IMR-90 (cell line): ENCODE measurements at regions not wholly inside any gene's neighbourhood (a gene's known extent, or its start where the extent isn't known, plus 50 kb on each side); places are given as distances from the start of the nearest gene placed in this dataset.

Source experiments
- ATAC-seq: fragments of 200-7000 bp; cut with Tn5 transposase; 2 replicates; pipeline ENCODE4 v1.9.1; 2020; ENCODE audit warnings: low read depth, mild to moderate bottlenecking, moderate library complexity
- BruUV-seq: library from RNA; stranded (reverse); fragments of 400-500 nt; replicated peaks from 2 replicates; lab custom pipeline; 2021; lab: Mats Ljungman, UMichigan
- CTCF ChIA-PET: fragments of 300-600 bp; formaldehyde crosslinking; extraction: SDS; loops from one replicate; lab custom pipeline; 2021; ENCODE audit warnings: antibody characterized with exemption; lab: Yijun Ruan, JAX
- POLR2A ChIA-PET: fragments of 300-600 bp; sonication (Branson Sonifier 250); formaldehyde crosslinking; loops from one replicate; lab custom pipeline; 2022; ENCODE audit warnings: antibody characterized with exemption; ENCODE audit not compliant: unreplicated experiment; lab: Charles Lee
- DNase-seq: peaks from one replicate; pipeline ENCODE4 v3.0.0; 2013
- H2AFZ ChIP-seq: replicated peaks from 2 replicates; pipeline ENCODE3; 2013; ENCODE audit warnings: low read length, mild to moderate bottlenecking; ENCODE audit not compliant: poor library complexity
- H2AK5ac ChIP-seq: 2 replicates; pipeline ENCODE4 v1.6.1; 2013; ENCODE audit warnings: low read depth, low read length, inconsistent platforms
- H2AK9ac ChIP-seq: replicated peaks from 2 replicates; pipeline ENCODE3; 2013; ENCODE audit warnings: mild to moderate bottlenecking, low read depth, low read length, moderate library complexity; ENCODE audit not compliant: poor library complexity
- H2BK120ac ChIP-seq: 2 replicates; pipeline ENCODE4 v1.6.1; 2013; ENCODE audit warnings: low read depth, low read length, inconsistent platforms
- H2BK15ac ChIP-seq: 3 replicates; pipeline ENCODE4 v1.6.1; 2013; ENCODE audit warnings: low read depth, low read length, inconsistent platforms
- H2BK20ac ChIP-seq: 2 replicates; pipeline ENCODE4 v1.6.1; 2013; ENCODE audit warnings: low read depth, mild to moderate bottlenecking, inconsistent platforms, low read length, moderate library complexity
- H2BK5ac ChIP-seq: 2 replicates; pipeline ENCODE4 v1.6.1; 2013; ENCODE audit warnings: mild to moderate bottlenecking, low read depth, low read length, inconsistent platforms; ENCODE audit not compliant: poor library complexity, severe bottlenecking
- H3K14ac ChIP-seq: replicated peaks from 2 replicates; pipeline ENCODE4 v1.6.1; 2013; ENCODE audit warnings: low read depth, low read length, inconsistent platforms
- H3K18ac ChIP-seq: 2 replicates; pipeline ENCODE4 v1.6.1; 2013; ENCODE audit warnings: low read depth, low read length, control low read depth
- H3K23ac ChIP-seq: 2 replicates; pipeline ENCODE4 v1.6.1; 2013; ENCODE audit warnings: low read depth, low read length, inconsistent platforms
- H3K27ac ChIP-seq: 2 replicates; pipeline ENCODE4 v1.5.1; 2013; ENCODE audit warnings: mild to moderate bottlenecking, control low read depth, low read length; ENCODE audit not compliant: insufficient read depth
- H3K27me3 ChIP-seq: 2 replicates; pipeline ENCODE4 v1.6.1; 2013; ENCODE audit warnings: low read length; ENCODE audit not compliant: control insufficient read depth, insufficient read depth
- H3K36me3 ChIP-seq: 2 replicates; pipeline ENCODE4 v1.6.1; 2013; ENCODE audit warnings: low read length, mixed read lengths; ENCODE audit not compliant: control insufficient read depth, insufficient read depth
- H3K4ac ChIP-seq: 2 replicates; pipeline ENCODE4 v1.6.1; 2013; ENCODE audit warnings: low read depth, low read length, inconsistent platforms
- H3K4me1 ChIP-seq: 2 replicates; pipeline ENCODE4 v1.6.1; 2013; ENCODE audit warnings: low read length, mixed read lengths; ENCODE audit not compliant: control insufficient read depth, insufficient read depth
- H3K4me2 ChIP-seq: 2 replicates; pipeline ENCODE4 v1.6.1; 2013; ENCODE audit warnings: low read depth, mild to moderate bottlenecking, control low read depth, low read length, moderate library complexity
- H3K4me3 ChIP-seq: 2 replicates; pipeline ENCODE4 v1.5.1; 2013; ENCODE audit warnings: low read depth, mild to moderate bottlenecking, control low read depth, low read length, moderate library complexity; ENCODE audit not compliant: insufficient read depth
- H3K56ac ChIP-seq: 2 replicates; pipeline ENCODE4 v1.6.1; 2013; ENCODE audit warnings: low read length, inconsistent platforms; ENCODE audit not compliant: insufficient read depth; ENCODE audit errors: extremely low read depth
- H3K79me1 ChIP-seq, 2 experiments: 2 replicates each; pipeline ENCODE4 v1.6.1; 2013; ENCODE audit warnings: low read length in 2 of 2, inconsistent platforms in 1 of 2, low read depth in 1 of 2
- H3K9ac ChIP-seq: 2 replicates; pipeline ENCODE4 v1.6.1; 2013; ENCODE audit warnings: low read depth, low read length, control low read depth
- H3K9me1 ChIP-seq: 2 replicates; pipeline ENCODE4 v1.6.1; 2013; ENCODE audit warnings: low read length, inconsistent platforms; ENCODE audit not compliant: insufficient read depth
- H3K9me3 ChIP-seq: 2 replicates; pipeline ENCODE4 v1.6.1; 2013; ENCODE audit warnings: low read length; ENCODE audit not compliant: control insufficient read depth, insufficient read depth
- H4K20me1 ChIP-seq: 2 replicates; pipeline ENCODE4 v1.6.1; 2013; ENCODE audit warnings: low read length, inconsistent platforms; ENCODE audit not compliant: insufficient read depth
- H4K5ac ChIP-seq: 2 replicates; pipeline ENCODE4 v1.6.1; 2013; ENCODE audit warnings: mild to moderate bottlenecking, low read depth, low read length, control low read depth
- H4K8ac ChIP-seq, 2 experiments: 2 replicates each; pipeline ENCODE4 v1.6.1; 2013; ENCODE audit warnings: low read depth in 2 of 2, low read length in 2 of 2, control low read depth in 1 of 2, inconsistent platforms in 1 of 2
- H4K91ac ChIP-seq: 2 replicates; pipeline ENCODE4 v1.6.1; 2013; ENCODE audit warnings: low read depth, low read length, inconsistent platforms; ENCODE audit not compliant: insufficient read depth
- CEBPB ChIP-seq: IDR thresholded peaks from 2 replicates; pipeline ENCODE4 v1.6.1; 2012; ENCODE audit warnings: low read depth, low read length, improper control_type of control experiment
- CHD1 ChIP-seq: IDR thresholded peaks from 2 replicates; pipeline ENCODE4 v1.6.1; 2012; ENCODE audit warnings: low read depth, low read length, improper control_type of control experiment
- MAZ ChIP-seq: IDR thresholded peaks from 2 replicates; pipeline ENCODE4 v1.6.1; 2012; ENCODE audit warnings: low read depth, mild to moderate bottlenecking, low read length, improper control_type of control experiment, moderate library complexity, borderline replicate concordance
- NFE2L2 ChIP-seq: fragments of 150-350 bp; IDR thresholded peaks from 2 replicates; pipeline ENCODE4 v1.6.1; 2016; ENCODE audit warnings: low read depth, mild to moderate bottlenecking, low read length
- POLR2A ChIP-seq: IDR thresholded peaks from 2 replicates; pipeline ENCODE4 v1.6.1; 2012; ENCODE audit warnings: mild to moderate bottlenecking, low read depth, low read length
- RAD21 ChIP-seq: IDR thresholded peaks from 2 replicates; pipeline ENCODE4 v1.6.1; 2012; ENCODE audit warnings: low read length, improper control_type of control experiment
- RFX5 ChIP-seq: IDR thresholded peaks from 2 replicates; pipeline ENCODE4 v1.8.0; 2012; ENCODE audit warnings: low read depth, mild to moderate bottlenecking, low read length, moderate library complexity
- WGBS, 2 experiments: methylation state at CpG; one replicate each; pipeline versions ENCODE4 v1.1.5 to v1.1.7; 2013; ENCODE audit warnings: missing lambda C conversion rate in 2 of 2; ENCODE audit not compliant: insufficient read length in 1 of 2; ENCODE audit errors: extremely low coverage in 2 of 2; 5-methylcytosine and 5-hydroxymethylcytosine counted together
- dilution Hi-C: fragments of 300-500 bp; cut with HindIII; formaldehyde crosslinking; loops from one replicate; pipeline ENCODE4 v1.14.3; 2018; ENCODE audit warnings: low sequenced_read_pairs; ENCODE audit not compliant: unreplicated experiment
- in situ Hi-C: fragments of 300-500 bp; cut with MboI; formaldehyde crosslinking; loops from 3 replicates; pipeline ENCODE4 v1.14.3; 2019; ENCODE audit warnings: low sequenced_read_pairs, inconsistent platforms, mixed read lengths
- intact Hi-C: fragments of 100-400 bp; cut with micrococcal nuclease; formaldehyde crosslinking; loops from 2 replicates; pipeline ENCODE4 v1.10.0; 2022
- TF ChIP-seq, protein P1 (sequence below): conservative IDR thresholded peaks from 2 replicates; pipeline ENCODE4 v1.5.1; 2012; ENCODE audit warnings: mild to moderate bottlenecking, low read depth, low read length, improper control_type of control experiment

DNA sequence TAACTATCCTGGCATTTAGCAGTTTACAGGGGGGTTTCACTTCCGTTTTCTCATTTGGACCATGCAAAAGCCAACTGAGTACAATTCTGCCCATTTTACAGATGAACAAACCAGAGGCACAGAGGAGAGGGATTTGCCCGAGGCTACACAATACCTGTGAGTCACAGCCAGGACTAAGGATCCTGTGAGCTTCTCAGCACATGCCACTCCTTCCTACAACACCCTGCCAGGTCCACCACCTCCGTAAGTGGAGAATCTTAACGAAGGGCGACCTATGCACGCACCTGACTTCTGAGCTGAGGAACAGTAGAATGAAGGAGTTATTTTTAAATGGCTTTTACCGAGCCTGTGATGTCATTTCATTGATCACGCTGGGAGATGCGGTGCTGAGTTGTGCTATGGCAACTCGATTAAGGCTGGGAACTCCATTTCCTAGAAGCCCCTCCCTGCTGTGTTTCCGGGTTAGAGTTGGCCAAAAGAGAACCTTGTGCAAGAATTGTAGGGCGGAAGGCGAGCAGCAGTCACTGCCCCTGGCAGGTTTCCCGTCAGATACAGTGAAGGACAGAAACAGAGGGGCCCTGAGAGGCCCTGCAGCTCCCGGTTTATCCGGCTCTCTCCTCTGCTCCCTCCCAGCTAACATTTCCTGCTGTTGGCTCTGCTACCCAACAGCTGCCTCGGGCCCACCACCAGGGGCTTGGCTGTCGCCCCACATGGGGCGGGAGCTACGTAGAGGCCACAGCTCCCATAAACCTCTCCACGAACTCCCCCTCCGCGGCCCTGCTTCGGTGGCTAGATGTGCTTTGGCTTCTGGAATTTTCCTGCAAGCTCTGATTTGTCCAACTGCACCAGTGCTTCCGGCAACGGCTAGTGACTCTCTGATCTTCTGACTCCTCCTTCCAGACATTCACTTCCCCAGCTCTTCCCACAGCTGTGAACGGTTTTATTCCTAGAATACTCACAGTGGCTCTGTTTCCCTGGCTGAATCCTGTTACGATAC, 75.1 kb upstream of the USP9X start:
- H2AFZ ChIP-seq: peak overlapping the region; percentile 90
- peak overlapping the region; percentile 47 for H4K5ac ChIP-seq
- H3K4me1 ChIP-seq: peaks cover 2% of the 10 kb centered on the region; the same call in 1 of the 2 replicates
- peaks cover 2% of the 10 kb centered on the region; the same call in 1 of the 2 replicates for H3K27me3 ChIP-seq
- H2AK5ac ChIP-seq: 0 out of 2 replicates have a peak overlapping the region, but pooled peaks have one; percentile 30
- H3K9me3 ChIP-seq: no peaks in the 10 kb centered on the region
- peak overlapping the region; percentile 53; the same call in 1 of the 3 replicates for H2BK15ac ChIP-seq
- no peaks in the 10 kb centered on the region for H4K20me1 ChIP-seq
- H3K27ac ChIP-seq: peak overlapping the region; percentile 68
- peak overlapping the region; percentile 18; the same call in 1 of the 2 replicates for H3K23ac ChIP-seq
- DNase-seq: peak; percentile 88
- H4K91ac ChIP-seq: peak overlapping the region; percentile 81
- in situ Hi-C loops (no loop called here), intact Hi-C loops (loop anchor here (1.0 kb wide), 1 partner anchor 77 kb away; no protein-coding TSS in a partner anchor), dilution Hi-C loops (no loop called here)
- peak overlapping the region; percentile 53 to 97 for H4K8ac ChIP-seq
- H2BK5ac ChIP-seq: peak overlapping the region; percentile 43
- H2AK9ac ChIP-seq: peak overlapping the region; percentile 63
- peak overlapping the region; percentile 66 for H3K56ac ChIP-seq
- peak overlapping the region; percentile 18 for H3K4me2 ChIP-seq
- H3K4ac ChIP-seq: peak overlapping the region; percentile 81
- peak overlapping the region; percentile 60 for H2BK120ac ChIP-seq
- H3K18ac ChIP-seq: peak overlapping the region; percentile 48
- POLR2A ChIA-PET: interaction anchor here (0.6 kb wide), 2 partner anchors 16 to 253 kb away, joined by 3 to 4 read pairs; no protein-coding TSS in a partner anchor
- peak overlapping the region; percentile 13; the same call in 1 of the 2 replicates for H3K4me3 ChIP-seq
- peak; percentile 95 for ATAC-seq
- H3K9me1 ChIP-seq: 0 out of 2 replicates have a peak, but pooled peaks cover 2% of the 10 kb centered on the region
- 0 out of 2 replicates have a peak, but pooled peaks have one; percentile 3 for TF ChIP-seq RAD21
- TF ChIP-seq CHD1: no peak
- TF ChIP-seq MAZ: peak; percentile 37; the same call in 1 of the 2 replicates
- TF ChIP-seq POLR2A: peak; percentile 41; the same call in 1 of the 2 replicates
- TF ChIP-seq, protein P1, sequence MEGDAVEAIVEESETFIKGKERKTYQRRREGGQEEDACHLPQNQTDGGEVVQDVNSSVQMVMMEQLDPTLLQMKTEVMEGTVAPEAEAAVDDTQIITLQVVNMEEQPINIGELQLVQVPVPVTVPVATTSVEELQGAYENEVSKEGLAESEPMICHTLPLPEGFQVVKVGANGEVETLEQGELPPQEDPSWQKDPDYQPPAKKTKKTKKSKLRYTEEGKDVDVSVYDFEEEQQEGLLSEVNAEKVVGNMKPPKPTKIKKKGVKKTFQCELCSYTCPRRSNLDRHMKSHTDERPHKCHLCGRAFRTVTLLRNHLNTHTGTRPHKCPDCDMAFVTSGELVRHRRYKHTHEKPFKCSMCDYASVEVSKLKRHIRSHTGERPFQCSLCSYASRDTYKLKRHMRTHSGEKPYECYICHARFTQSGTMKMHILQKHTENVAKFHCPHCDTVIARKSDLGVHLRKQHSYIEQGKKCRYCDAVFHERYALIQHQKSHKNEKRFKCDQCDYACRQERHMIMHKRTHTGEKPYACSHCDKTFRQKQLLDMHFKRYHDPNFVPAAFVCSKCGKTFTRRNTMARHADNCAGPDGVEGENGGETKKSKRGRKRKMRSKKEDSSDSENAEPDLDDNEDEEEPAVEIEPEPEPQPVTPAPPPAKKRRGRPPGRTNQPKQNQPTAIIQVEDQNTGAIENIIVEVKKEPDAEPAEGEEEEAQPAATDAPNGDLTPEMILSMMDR: peak; percentile 16; the same call in 1 of the 2 replicates
- TF ChIP-seq CEBPB: peak; percentile 87
- TF ChIP-seq RFX5: no peak
- no peak for TF ChIP-seq NFE2L2
- no peaks in the 10 kb centered on the region for H3K79me1 ChIP-seq
- CTCF ChIA-PET: interaction anchor here (0.7 kb wide), 1 partner anchor 327 kb away, joined by 8 read pairs; no protein-coding TSS in a partner anchor
- BruUV-seq: no TSS peak
- peak overlapping the region; percentile 44 for H3K14ac ChIP-seq
- H3K9ac ChIP-seq: peak overlapping the region; percentile 11; the same call in 1 of the 2 replicates
- 14% methylated on average over 12 of the region's 28 CpGs; no CpG with 5 or more reads in 1 of the 2 experiments for WGBS, 2 experiments
- peak overlapping the region; percentile 46; the same call in 1 of the 2 replicates for H2BK20ac ChIP-seq
- H3K36me3 ChIP-seq: no peaks in the 10 kb centered on the region
